GM19372 (cell line): ENCODE measurements at regions not wholly inside any gene's neighbourhood (a gene's known extent, or its start where the extent isn't known, plus 50 kb on each side); places are given as distances from the start of the nearest gene placed in this dataset.

Experiments used
- ATAC-seq: cut with Tn5 transposase; IDR thresholded peaks from one replicate; pipeline ENCODE4 v1.9.1; 2021; ENCODE audit warnings: mild to moderate bottlenecking, low read depth, moderate library complexity; ENCODE audit not compliant: unreplicated experiment

- no peak for ATAC-seq
These were observed 1523.7 kb upstream of the PIK3C3 start for GRCh38 chr18:40431071-40431985.

GRCh38 chr18:40423291-40423690, 1531.7 kb upstream of the PIK3C3 start:
- ATAC-seq, result no peak

- ATAC-seq, result no peak
These were observed 1534.4 kb upstream of the PIK3C3 start for GRCh38 chr18:40420675-40421074.

GRCh38 chr18:40417501-40417900, 1537.5 kb upstream of the PIK3C3 start:
- no peak for ATAC-seq

- no peak for ATAC-seq
These were observed 1539.2 kb upstream of the PIK3C3 start for GRCh38 chr18:40415821-40416220.

- ATAC-seq, result no peak
These were observed 1539.8 kb upstream of the PIK3C3 start for GRCh38 chr18:40415176-40415791.

- no peak for ATAC-seq
These were observed 1540.8 kb upstream of the PIK3C3 start for GRCh38 chr18:40414155-40414754.

- ATAC-seq, result no peak
These were observed 1541.9 kb upstream of the PIK3C3 start for GRCh38 chr18:40413160-40413559.

- no peak for ATAC-seq
These were observed 1542.6 kb upstream of the PIK3C3 start for GRCh38 chr18:40412410-40412809.

- no peak for ATAC-seq
These were observed 1547.1 kb upstream of the PIK3C3 start for GRCh38 chr18:40407909-40408308.

GRCh38 chr18:40404284-40404683, 1550.8 kb upstream of the PIK3C3 start:
- no peak for ATAC-seq

GRCh38 chr18:40402052-40402451, 1553.0 kb upstream of the PIK3C3 start:
- no peak for ATAC-seq

GRCh38 chr18:40388121-40388520, 1566.9 kb upstream of the PIK3C3 start:
- no peak for ATAC-seq

GRCh38 chr18:40387130-40387787, 1567.8 kb upstream of the PIK3C3 start:
- no peak for ATAC-seq

GRCh38 chr18:40382197-40382596, 1572.8 kb upstream of the PIK3C3 start:
- no peak for ATAC-seq

- ATAC-seq, result no peak
These were observed 1574.2 kb upstream of the PIK3C3 start for GRCh38 chr18:40380686-40381439.

- ATAC-seq, result no peak
These were observed 1579.2 kb upstream of the PIK3C3 start for GRCh38 chr18:40375837-40376236.

- no peak for ATAC-seq
These were observed 1583.4 kb upstream of the PIK3C3 start for GRCh38 chr18:40371673-40372072.

GRCh38 chr18:40367576-40367975, 1587.5 kb upstream of the PIK3C3 start:
- no peak for ATAC-seq

GRCh38 chr18:40366521-40366920, 1588.5 kb upstream of the PIK3C3 start:
- ATAC-seq, result no peak
